Gastrocnemius medialis (tissue), 4 donors: ENCODE measurements at regions not wholly inside any gene's neighbourhood (a gene's known extent, or its start where the extent isn't known, plus 50 kb on each side); places are given as distances from the start of the nearest gene placed in this dataset.

ENCODE experiments used
- ATAC-seq, 2 donors: fragments of 150-250 bp; one replicate each; pipeline ENCODE4 v1.9.1; 2016
- DNase-seq, 2 donors: peaks; one replicate each; pipeline ENCODE4 v3.0.0-alpha.2; 2019
- H3K27ac ChIP-seq, 4 donors: fragments of 200-600 bp; sonication (generic); 1 replicate in 1 of 4; 2 replicates in 3 of 4; pipeline ENCODE4 v1.5.1; 2016 to 2018; ENCODE audit warnings: mild to moderate bottlenecking in 2 of 4, moderate library complexity in 1 of 4
- H3K27me3 ChIP-seq, 3 donors: fragments of 200-600 bp; sonication (generic) in 2 of 3; 1 replicate in 1 of 3; 2 replicates in 2 of 3; pipeline versions ENCODE4 v1.5.1 to v1.6.0; 2016 to 2019; ENCODE audit warnings: mild to moderate bottlenecking in 1 of 3, moderate library complexity in 1 of 3
- H3K36me3 ChIP-seq, 2 donors: fragments of 200-600 bp; sonication (generic) in 1 of 2; one replicate each; pipeline ENCODE4 v1.5.1; 2017 to 2018
- H3K4me1 ChIP-seq, 2 donors: fragments of 200-600 bp; sonication (generic) in 1 of 2; one replicate each; pipeline ENCODE4 v1.5.1; 2016 to 2017; ENCODE audit warnings: mild to moderate bottlenecking in 2 of 2
- H3K4me3 ChIP-seq, 4 donors: fragments of 200-600 bp; sonication (generic) in 3 of 4; 1 replicate in 1 of 4; 2 replicates in 3 of 4; pipeline ENCODE4 v1.5.1; 2016 to 2019; ENCODE audit warnings: mild to moderate bottlenecking in 2 of 4
- H3K9me3 ChIP-seq, 3 donors: fragments of 200-600 bp; sonication (generic) in 2 of 3; 1 replicate in 1 of 3; 2 replicates in 2 of 3; pipeline ENCODE4 v1.5.1; 2016 to 2019
- POLR2A ChIP-seq, 2 donors: fragments of 450-650 bp; IDR thresholded peaks; one replicate each; pipeline ENCODE4 v1.6.1; 2017; ENCODE audit warnings: antibody characterized with exemption in 2 of 2, mild to moderate bottlenecking in 2 of 2, moderate library complexity in 2 of 2
- in situ Hi-C, 4 donors: fragments of 200-750 bp; cut with MboI; loops; one replicate each; pipeline versions ENCODE4 v1.15.0 to v1.8.0; 2017; ENCODE audit warnings: low sequenced_read_pairs in 4 of 4
- intact Hi-C: fragments of 100-400 bp; cut with DNase I; formaldehyde crosslinking; loops from one replicate; pipeline ENCODE4 v1.15.1; 2023; ENCODE audit warnings: low total_unique reads
- TF ChIP-seq, protein P1 (sequence below), 5 experiments: fragments of 450-650 bp in 3 of 5; fragments of 200-600 bp in 2 of 5; sonication (generic) in 2 of 5; IDR thresholded peaks in 4 of 5; conservative IDR thresholded peaks in 1 of 5; 1 replicate in 4 of 5; 2 replicates in 1 of 5; pipeline ENCODE4 v1.5.1; 2016 to 2019; ENCODE audit warnings: antibody characterized with exemption in 5 of 5, mild to moderate bottlenecking in 3 of 5, moderate library complexity in 3 of 5

DNA sequence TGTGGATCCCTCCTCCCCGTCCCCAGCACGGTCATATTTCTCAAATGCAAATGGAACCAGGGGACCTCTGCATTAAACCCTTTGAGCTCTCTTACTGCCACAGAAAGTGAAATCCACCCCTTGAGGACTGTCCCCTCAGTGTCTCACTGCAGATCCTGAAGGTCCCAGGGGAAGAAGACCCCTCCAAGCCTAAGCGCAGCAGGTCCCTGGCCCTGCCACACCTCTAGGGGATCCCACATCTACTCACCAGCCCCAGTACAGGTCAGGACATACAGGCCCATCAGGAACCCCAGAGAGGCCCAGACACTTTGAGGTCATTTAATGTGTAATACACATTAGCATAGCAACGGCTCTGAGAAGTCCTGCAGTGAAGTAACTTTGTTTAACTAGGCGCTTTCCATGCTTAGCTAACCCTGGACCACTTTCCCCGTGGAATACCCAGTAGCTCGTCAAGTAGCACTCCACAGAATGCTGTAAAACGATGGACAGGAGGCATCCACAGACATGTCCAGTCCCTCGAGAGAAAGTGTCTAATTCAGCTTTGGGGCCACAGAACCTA lies 54.7 kb upstream of the ALDH1B1 start:
- Histone ChIP-seq H3K36me3 (no peaks in the 10 kb centered on the region), H3K4me1 (no peaks in the 10 kb centered on the region), H3K4me3 (no peak overlapping the region), H3K27ac (no peak overlapping the region), H3K27me3 (no peaks in the 10 kb centered on the region), H3K9me3 (no peaks in the 10 kb centered on the region)
- no peak for ATAC-seq
- intact Hi-C loops (no loop called here), in situ Hi-C loops (no loop called here)
- no peak for DNase-seq
- no peak for TF ChIP-seq POLR2A (IDR thresholded peaks at IDR 0.05)
- TF ChIP-seq, protein P1, sequence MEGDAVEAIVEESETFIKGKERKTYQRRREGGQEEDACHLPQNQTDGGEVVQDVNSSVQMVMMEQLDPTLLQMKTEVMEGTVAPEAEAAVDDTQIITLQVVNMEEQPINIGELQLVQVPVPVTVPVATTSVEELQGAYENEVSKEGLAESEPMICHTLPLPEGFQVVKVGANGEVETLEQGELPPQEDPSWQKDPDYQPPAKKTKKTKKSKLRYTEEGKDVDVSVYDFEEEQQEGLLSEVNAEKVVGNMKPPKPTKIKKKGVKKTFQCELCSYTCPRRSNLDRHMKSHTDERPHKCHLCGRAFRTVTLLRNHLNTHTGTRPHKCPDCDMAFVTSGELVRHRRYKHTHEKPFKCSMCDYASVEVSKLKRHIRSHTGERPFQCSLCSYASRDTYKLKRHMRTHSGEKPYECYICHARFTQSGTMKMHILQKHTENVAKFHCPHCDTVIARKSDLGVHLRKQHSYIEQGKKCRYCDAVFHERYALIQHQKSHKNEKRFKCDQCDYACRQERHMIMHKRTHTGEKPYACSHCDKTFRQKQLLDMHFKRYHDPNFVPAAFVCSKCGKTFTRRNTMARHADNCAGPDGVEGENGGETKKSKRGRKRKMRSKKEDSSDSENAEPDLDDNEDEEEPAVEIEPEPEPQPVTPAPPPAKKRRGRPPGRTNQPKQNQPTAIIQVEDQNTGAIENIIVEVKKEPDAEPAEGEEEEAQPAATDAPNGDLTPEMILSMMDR (IDR thresholded peaks at IDR 0.05 in 4 of 5, conservative IDR thresholded peaks at IDR 0.05 in 1 of 5), result no peak

- in situ Hi-C loops (no loop called here), intact Hi-C loops (no loop called here)
- no peak for DNase-seq
- no peaks in the 10 kb centered on the region for H3K4me1 ChIP-seq
- H3K27ac ChIP-seq, result no peak overlapping the region
- ATAC-seq, result no peak
- H3K4me3 ChIP-seq, result no peak overlapping the region
- no peaks in the 10 kb centered on the region for H3K36me3 ChIP-seq
- no peaks in the 10 kb centered on the region for H3K9me3 ChIP-seq
- TF ChIP-seq POLR2A (IDR thresholded peaks at IDR 0.05), result no peak
- no peaks in the 10 kb centered on the region for H3K27me3 ChIP-seq
Observed at GRCh38 chr9:38337181-38337580, 55.3 kb upstream of the ALDH1B1 start.

DNA sequence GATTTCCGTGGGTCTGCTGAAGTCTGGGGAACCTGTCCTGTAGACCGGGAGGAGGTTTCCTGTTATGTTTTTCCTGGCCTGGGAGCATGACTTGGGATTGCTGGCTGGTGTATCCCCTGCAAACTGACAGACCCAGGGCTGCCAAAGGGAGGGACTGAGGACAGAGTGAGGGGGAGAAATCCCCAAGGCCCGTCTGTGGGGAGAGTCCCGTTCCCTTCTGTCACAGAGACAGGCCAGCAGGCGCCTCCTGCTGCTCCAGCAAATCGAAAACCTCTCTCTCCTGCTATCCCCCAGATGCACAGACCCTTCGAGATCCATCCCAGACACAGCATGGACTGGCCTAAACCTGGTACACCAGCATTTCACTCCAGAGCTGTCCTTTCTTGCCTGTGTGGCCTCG lies 56.2 kb upstream of the ALDH1B1 start:
- H3K27ac ChIP-seq, result no peak overlapping the region
- no peak for TF ChIP-seq POLR2A (IDR thresholded peaks at IDR 0.05)
- TF ChIP-seq, protein P1 (IDR thresholded peaks at IDR 0.05 in 4 of 5, conservative IDR thresholded peaks at IDR 0.05 in 1 of 5), result no peak
- H3K36me3 ChIP-seq, result no peaks in the 10 kb centered on the region
- in situ Hi-C loops, result no loop called here
- intact Hi-C loops, result no loop called here
- DNase-seq (no peak), ATAC-seq (no peak)
- H3K4me3 ChIP-seq, result no peak overlapping the region
- H3K9me3 ChIP-seq, result no peaks in the 10 kb centered on the region
- H3K27me3 ChIP-seq, result no peaks in the 10 kb centered on the region
- no peaks in the 10 kb centered on the region for H3K4me1 ChIP-seq

- no peak overlapping the region for H3K4me3 ChIP-seq
- ATAC-seq (no peak), DNase-seq (no peak)
- TF ChIP-seq POLR2A (IDR thresholded peaks at IDR 0.05), result no peak
- TF ChIP-seq, protein P1 (IDR thresholded peaks at IDR 0.05 in 4 of 5, conservative IDR thresholded peaks at IDR 0.05 in 1 of 5), result no peak
- no peaks in the 10 kb centered on the region for H3K27me3 ChIP-seq
- H3K36me3 ChIP-seq, result no peaks in the 10 kb centered on the region
- H3K4me1 ChIP-seq, result no peaks in the 10 kb centered on the region
- in situ Hi-C loops (no loop called here), intact Hi-C loops (loop anchor here (2.0 kb wide), 1 partner anchor 65 kb away; no protein-coding TSS in a partner anchor)
- no peak overlapping the region for H3K27ac ChIP-seq
- H3K9me3 ChIP-seq, result no peaks in the 10 kb centered on the region
Observed at GRCh38 chr9:38335686-38336085, 56.8 kb upstream of the ALDH1B1 start.

DNA sequence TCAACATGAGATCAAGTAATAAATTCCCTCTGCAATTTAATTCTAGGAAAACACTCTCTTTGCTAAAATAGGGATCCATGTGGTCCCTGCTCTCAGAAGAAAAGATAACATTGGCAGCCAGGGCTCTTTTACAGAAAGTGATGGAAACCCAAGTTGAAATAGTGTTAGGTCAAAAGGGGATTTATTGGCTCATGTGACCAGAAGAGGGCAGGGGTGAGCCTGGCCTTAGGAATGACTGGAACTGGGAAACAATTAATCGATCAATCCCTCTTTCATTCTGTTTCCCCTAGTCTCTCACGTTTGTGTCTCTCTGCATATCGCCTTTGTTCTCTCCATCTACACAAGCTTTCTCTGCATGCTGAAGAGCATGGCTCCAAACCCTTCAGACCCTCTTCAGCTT lies 58.3 kb upstream of the ALDH1B1 start:
- Histone ChIP-seq H3K36me3 (no peaks in the 10 kb centered on the region), H3K9me3 (no peaks in the 10 kb centered on the region), H3K27me3 (no peaks in the 10 kb centered on the region), H3K4me3 (no peak overlapping the region), H3K4me1 (no peaks in the 10 kb centered on the region), H3K27ac (no peak overlapping the region)
- in situ Hi-C loops (no loop called here), intact Hi-C loops (loop anchor here (2.0 kb wide), 1 partner anchor 67 kb away; no protein-coding TSS in a partner anchor)
- ATAC-seq (no peak), DNase-seq (no peak)
- TF ChIP-seq POLR2A (IDR thresholded peaks at IDR 0.05), result no peak
- TF ChIP-seq, protein P1 (IDR thresholded peaks at IDR 0.05 in 4 of 5, conservative IDR thresholded peaks at IDR 0.05 in 1 of 5), result no peak
